GM19468 (cell line): ENCODE measurements at regions not wholly inside any gene's neighbourhood (a gene's known extent, or its start where the extent isn't known, plus 50 kb on each side); places are given as distances from the start of the nearest gene placed in this dataset.

Experiments
- ATAC-seq: cut with Tn5 transposase; IDR thresholded peaks from one replicate; pipeline ENCODE4 v1.9.1; 2021; ENCODE audit warnings: mild to moderate bottlenecking, moderate library complexity, moderate number of reproducible peaks; ENCODE audit not compliant: unreplicated experiment; ENCODE audit errors: extremely low read depth

- no peak for ATAC-seq
Measured at GRCh38 chr1:213371847-213372619, 321.0 kb downstream of the RPS6KC1 start.

GRCh38 chr1:213374369-213374768 lies 323.3 kb downstream of the RPS6KC1 start:
- no peak for ATAC-seq

GRCh38 chr1:213375002-213375401 lies 324.0 kb downstream of the RPS6KC1 start:
- no peak for ATAC-seq

- ATAC-seq = no peak
Measured at GRCh38 chr1:213376862-213377372, 325.9 kb downstream of the RPS6KC1 start.

GRCh38 chr1:213380865-213381264 lies 329.8 kb downstream of the RPS6KC1 start:
- no peak for ATAC-seq

GRCh38 chr1:213381572-213382084 lies 330.6 kb downstream of the RPS6KC1 start:
- ATAC-seq = no peak

- ATAC-seq = no peak
Measured at GRCh38 chr1:213383465-213383864, 332.4 kb downstream of the RPS6KC1 start.

GRCh38 chr1:213385201-213385600 lies 334.2 kb downstream of the RPS6KC1 start:
- ATAC-seq = no peak

GRCh38 chr1:213385806-213386324 lies 334.8 kb downstream of the RPS6KC1 start:
- no peak for ATAC-seq

GRCh38 chr1:213387380-213388015 lies 336.5 kb downstream of the RPS6KC1 start:
- no peak for ATAC-seq

GRCh38 chr1:213388199-213388598 lies 337.2 kb downstream of the RPS6KC1 start:
- no peak for ATAC-seq

- ATAC-seq = no peak
Measured at GRCh38 chr1:213389061-213389581, 338.1 kb downstream of the RPS6KC1 start.

GRCh38 chr1:213391445-213391844 lies 340.4 kb downstream of the RPS6KC1 start:
- ATAC-seq = no peak

GRCh38 chr1:213393860-213394259 lies 342.8 kb downstream of the RPS6KC1 start:
- no peak for ATAC-seq

- no peak for ATAC-seq
Measured at GRCh38 chr1:213394837-213395236, 343.8 kb downstream of the RPS6KC1 start.

GRCh38 chr1:213397638-213398037 lies 346.6 kb downstream of the RPS6KC1 start:
- no peak for ATAC-seq

GRCh38 chr1:213399695-213400094 lies 348.7 kb downstream of the RPS6KC1 start:
- no peak for ATAC-seq

GRCh38 chr1:213409208-213409631 lies 358.2 kb downstream of the RPS6KC1 start:
- no peak for ATAC-seq

- no peak for ATAC-seq
Measured at GRCh38 chr1:213409971-213410370, 358.9 kb downstream of the RPS6KC1 start.

- no peak for ATAC-seq
Measured at GRCh38 chr1:213414346-213414745, 363.3 kb downstream of the RPS6KC1 start.

- ATAC-seq = no peak
Measured at GRCh38 chr1:213414911-213415310, 363.9 kb downstream of the RPS6KC1 start.
